Hematopoietic multipotent progenitor cell treated with erythropoietin and hydrocortisone succinate and interleukin-3 and kit ligand, for 4 days (in vitro differentiated cells): ENCODE measurements at regions not wholly inside any gene's neighbourhood (a gene's known extent, or its start where the extent isn't known, plus 50 kb on each side); places are given as distances from the start of the nearest gene placed in this dataset.
A peak's percentile ranks its signal among the peaks of the same experiment; 100 is the strongest.
"Not testable (repeated sequence)": the region's sequence is repeated elsewhere in the genome, so short reads cannot be mapped to it uniquely, and the experiment has no call there.

Experiments
- DNase-seq: peaks from one replicate; pipeline ENCODE4 v3.0.0-alpha.2; 2015

DNA sequence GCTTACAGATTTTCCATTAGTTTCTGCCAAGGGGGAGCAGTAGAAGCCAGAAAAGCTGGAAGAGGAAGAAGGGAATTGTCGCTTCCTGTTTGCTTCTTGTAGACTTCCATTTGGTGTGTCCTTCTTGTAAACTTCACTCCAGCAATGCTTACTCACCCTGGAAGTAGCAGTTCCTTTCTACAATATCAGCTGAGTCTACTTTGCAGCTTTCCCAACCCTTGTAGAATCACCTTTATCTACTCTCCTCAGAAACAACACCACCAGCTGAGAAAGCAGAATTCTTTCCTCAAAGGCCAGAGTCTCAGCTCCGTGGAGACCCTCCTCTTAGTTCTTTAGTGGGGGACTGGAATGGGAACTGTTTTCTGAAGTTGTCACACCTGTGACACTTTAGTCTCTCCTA, 1136.7 kb upstream of the TMPRSS15 start:
- no peak for DNase-seq

DNA sequence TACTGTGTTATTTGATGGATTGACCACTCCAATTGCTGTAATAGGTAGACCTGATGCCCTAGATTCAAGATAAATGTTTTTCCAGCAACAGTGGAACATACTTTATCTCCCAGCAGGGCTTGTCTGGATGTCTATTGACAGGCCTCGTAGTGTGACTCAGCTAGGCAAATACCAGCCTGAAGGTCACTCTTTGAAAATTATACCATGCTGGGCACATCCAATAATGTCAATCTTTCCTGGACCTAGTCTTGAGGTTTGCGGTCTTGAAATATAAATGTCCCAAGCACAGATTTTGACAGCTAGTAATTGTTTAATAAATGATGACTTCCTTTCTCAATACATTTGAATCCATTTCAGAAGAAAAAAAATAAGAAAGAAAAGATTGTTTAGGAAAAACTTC, 1138.0 kb upstream of the TMPRSS15 start:
- no peak for DNase-seq

DNA sequence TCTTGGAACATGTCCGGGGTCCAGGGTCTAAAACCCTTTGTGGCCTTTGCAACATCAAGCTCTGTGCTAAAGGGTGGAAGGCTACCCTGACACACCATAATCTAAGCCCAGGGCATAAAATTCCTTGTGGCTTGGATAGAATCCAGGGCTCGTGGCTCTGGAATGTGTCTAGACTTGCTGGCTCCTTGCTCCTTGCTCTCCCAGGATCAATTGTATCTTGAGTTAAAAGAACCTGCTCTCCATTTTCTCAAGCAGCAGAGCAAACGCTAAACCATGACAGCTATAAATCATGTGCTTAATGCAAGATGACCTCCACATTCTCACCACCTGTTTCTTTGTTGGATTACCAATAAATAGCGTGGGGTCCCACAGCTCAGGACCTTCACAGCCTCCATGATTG, 1140.9 kb upstream of the TMPRSS15 start:
- DNase-seq, result not testable (repeated sequence)

DNA sequence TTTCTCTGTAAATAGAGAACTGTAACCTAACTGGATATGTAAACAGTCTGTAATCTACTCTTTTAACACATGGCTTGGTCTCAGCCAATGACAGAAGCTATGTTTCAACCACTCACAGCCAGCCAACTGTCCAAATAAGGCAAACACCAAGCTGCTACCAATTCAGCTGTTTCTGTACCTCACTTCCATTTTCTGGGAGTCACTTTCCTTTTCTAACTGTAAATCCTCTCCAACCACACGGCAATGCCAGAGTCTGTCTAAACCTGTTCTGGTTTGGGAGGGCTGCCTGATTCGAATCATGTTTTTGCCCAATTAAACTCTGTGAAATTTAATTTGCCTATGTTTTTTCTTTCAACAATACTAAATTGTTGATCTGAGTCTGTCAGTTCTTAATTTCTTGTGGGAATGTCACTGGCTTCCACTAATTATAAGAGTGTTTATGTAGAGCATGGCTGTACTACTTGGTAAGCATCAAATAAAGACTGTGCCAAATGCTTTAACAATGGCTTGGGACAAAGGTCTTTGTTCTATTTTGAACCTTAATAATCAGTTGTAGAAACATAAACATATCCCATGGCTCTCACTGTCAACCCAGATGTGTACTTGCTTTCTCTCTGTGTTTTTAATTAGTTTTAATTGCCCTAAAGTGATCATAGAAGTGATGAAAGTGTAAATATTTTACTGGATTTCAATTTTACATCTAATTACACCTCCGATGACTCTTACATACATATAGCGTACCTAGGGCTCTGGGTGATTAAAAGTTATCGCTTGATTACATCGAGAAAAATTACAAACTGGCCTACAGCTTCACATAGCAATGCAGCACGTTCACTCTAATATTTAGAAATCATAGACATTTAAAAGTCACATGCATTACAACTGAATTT, 1144.6 kb upstream of the TMPRSS15 start:
- no peak for DNase-seq

DNA sequence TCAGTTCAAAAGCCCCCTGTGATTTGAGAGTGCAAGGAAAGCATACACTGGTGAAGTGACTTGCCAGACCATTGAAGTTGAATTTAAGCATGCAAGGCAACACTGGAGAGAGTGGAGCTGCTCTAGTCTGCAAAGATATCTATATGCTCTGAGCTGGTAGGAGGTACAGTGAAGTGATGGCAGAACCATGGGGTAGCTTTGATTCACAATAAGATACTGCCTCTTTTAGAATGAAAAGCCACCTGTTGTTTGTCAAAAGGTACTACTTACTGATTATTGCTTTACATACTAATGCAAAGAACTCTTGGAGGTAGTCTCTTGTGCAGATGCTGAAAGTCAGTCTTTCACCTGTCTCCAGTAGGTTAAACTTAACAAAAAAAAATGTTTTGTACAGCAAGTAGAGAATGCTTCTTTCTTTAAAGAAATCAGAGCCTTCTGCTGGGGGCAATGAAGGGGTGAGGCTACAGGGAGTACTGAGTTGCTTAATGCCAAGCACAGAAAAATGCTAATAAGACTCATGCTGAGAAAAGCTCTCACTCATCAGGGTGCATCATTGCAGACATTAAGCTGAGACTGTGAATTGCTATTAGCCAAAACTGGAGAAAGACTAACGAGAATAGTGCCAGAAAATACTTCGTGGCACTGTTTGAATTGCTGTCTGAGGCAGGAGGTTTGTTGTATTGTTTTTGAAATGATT, 1150.5 kb upstream of the TMPRSS15 start:
- DNase-seq, result no peak

DNA sequence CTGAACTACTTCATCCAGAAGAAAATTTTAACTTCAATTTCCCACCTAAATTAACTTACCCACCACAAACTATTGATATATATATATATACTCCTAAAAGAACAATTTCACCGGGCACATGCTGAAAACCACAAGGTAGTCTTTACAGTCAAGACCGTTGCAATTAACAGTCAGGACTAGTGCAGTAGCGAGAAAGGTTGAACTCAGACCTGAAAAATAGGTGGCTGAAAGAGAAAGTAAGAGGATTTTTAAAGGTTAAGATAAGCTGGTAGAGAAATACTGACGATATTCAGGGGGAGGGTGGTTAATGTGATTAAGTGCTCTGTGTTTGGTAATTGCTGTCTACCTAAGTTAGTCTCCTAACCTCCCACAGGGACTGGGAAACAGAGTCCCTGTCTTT, 1153.5 kb upstream of the TMPRSS15 start:
- no peak for DNase-seq

DNA sequence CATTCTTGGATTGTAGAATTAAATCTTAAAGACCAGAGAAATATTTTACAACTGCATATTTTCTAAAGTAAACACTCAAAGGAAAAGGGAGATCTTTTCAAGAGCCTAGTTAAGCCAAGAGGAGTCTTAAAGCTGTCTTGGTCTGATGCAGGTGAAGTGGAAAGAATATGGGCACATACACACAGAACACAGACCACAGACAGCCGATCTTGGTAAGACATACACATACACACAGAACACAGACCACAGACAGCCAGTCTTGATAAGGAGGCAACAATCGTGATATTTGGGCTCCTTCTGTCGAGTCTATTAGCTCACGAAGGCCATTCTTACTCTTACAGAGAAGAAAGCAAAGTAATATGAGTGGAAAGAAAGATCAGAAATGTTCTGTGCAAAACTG, 1153.9 kb upstream of the TMPRSS15 start:
- peak; percentile 7 for DNase-seq

DNA sequence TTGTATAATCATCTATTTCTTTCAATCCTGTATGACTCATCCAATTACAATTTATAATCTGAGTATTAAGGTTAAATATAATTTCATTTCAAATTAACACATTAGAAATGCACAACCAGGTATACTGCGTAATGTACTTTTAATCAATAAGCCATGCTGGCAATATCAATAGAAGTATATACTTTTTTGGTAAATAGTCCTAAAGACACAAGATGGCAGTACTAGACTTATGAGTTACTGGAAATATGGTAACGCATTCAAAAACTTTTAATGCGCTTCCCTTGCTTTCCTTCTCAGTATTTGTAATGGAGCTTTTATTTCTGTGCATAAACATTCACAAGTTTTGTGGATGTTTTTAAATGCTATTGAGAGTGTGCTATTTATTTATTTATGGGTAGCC, 1162.0 kb upstream of the TMPRSS15 start:
- DNase-seq, result peak; percentile 28

DNA sequence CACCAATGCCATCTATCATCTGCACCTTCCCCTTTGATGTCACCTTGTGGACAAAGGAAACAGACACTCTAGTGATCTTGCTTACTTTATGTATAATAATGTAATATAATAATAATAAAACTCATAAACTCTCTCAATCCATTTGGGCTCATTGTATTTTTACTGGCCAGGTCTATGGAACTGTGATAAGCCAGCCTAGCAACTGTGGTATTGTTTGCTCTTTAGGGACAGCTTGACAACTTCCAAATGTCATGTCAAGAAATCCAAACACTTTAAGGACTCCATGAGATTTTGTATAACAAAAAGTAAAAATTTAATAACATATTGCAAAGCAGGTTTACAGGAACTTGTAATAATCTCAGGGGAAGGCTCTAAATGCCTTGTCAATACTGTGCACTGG, 1163.4 kb upstream of the TMPRSS15 start:
- no peak for DNase-seq

DNA sequence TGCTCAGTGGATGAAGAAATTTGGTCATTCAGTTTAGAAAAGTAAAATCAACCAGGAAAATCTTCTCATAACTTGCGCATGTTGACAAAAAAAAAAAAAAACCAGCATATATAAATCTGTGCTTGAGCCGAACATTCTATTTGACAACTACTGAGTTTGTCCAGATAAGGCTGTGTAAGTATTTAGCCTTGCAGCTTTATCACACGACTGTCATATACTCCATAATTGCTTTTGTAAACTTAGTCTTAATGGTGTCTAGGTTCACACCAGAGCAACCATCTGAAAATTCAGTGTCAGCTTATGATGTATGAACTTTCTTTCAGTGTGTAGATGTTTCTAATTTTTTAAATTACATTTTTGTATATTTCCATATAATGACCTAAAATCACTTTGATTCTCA, 1173.8 kb upstream of the TMPRSS15 start:
- DNase-seq, result no peak

DNA sequence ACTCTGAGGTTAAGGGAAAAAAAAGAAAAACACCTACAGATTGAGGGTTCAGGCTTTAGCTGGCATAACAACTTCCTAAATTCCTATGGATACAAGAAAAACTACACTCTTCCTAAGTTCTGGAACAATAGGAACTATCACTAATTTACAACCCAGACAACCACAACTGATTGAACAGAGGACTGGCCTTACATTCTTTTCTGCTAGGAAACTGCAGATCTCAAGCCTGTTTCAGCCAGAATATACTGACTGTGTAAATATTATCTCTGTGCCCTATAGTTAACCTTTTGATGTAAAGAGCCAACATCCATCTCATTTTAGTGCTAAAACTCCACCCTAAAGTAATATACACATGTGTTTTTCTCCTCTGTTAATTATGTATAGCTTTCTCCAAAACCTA, 1186.5 kb upstream of the TMPRSS15 start:
- no peak for DNase-seq

DNA sequence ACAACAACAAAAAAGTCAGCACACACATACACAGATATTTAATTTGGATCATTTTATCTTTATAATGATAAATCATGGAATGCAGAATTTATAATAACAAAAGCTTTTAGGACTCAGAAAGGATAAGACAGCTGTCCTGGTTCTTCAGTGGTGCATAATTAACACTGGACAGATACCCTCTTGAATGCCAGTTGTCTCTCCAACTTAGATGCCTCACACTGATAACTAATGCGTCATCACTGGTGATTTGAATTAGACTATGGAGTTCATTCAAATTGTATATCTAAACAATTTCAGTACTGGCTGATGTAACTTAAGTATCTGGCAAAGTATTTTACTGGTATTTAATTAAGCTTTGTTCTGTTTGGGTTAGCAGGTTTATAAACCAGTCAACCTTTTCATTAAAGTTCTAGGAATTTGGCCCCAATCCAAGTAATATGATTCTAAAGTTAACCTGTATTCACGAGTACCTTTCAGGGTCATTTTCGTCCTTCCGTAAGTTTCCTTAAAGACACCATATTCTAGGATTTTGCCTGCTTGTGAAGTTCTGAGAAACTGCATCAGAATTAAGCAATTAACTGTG, 1199.5 kb upstream of the TMPRSS15 start:
- DNase-seq, result no peak

DNA sequence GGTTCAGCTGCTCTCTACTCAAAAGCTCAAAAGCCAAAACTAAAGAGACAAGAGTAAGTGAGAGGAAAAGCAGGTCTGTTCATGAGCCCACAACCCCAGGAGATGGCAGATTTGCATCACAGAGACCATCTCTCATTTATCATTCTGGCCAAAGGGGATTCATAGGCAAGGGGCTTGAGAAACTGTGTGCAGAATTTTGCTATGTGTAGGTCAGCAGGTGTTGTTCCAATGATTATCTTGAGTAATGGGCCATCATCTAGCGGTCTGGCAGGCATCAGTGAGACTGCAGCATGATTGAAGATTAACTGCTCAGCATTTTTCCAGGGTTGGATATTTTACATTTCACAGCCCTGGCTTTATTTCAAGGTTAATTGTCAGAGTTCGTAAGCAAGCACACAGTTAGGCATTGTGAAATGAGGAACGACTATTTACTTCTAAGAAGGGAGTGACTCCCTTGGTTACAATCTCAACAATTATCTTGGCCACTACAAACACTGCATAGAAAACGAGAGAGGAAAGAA, 1204.6 kb upstream of the TMPRSS15 start:
- DNase-seq, result peak; percentile 89

DNA sequence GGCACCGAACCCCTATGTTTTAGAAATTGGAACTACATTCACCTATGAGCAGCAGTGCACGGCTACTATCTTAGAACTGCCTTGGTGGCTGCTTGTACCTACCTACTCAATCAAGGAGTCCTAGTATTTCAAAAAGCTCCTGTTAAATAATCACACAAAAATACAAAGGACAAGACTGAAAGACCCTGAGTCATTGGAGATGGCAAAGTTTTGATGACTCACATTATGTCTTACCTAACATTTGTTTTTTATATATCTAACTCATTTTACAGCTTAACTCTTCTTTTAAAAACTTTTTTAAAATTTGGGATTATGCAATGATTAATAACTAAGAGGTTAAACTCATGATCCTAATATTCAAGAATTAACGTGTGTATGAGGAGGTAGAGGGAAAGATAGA, 1206.0 kb upstream of the TMPRSS15 start:
- peak; percentile 25 for DNase-seq

DNA sequence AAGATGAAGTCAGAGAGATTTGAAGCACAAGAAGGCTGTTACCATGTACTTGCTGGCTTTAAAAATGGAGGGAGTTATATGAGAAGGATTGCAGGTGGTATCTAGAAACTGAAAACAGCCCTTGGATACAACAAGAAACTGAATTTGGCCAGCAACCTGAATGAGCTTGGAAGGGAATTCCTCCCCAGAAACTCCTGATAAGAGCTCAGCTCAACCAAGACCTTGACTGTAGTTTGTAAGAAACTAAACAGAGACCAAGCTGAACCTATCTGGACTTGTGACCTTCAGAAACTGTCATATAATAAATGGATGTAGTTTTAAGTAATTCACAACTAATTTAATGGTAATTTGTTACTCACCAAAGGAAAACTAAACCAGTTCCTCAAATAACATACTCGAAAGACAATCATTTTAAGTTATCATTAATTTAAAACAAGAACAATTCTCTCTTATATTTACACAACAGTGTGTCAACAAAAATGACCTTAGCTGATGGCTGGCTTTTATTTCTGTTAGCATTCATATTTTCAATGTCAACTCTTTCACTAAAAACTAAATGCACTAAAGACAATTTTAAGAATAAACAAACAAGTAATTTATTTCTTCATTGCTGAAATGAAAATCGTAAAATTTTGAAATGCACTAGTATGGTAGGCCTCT, 1218.4 kb upstream of the TMPRSS15 start:
- DNase-seq, result no peak

DNA sequence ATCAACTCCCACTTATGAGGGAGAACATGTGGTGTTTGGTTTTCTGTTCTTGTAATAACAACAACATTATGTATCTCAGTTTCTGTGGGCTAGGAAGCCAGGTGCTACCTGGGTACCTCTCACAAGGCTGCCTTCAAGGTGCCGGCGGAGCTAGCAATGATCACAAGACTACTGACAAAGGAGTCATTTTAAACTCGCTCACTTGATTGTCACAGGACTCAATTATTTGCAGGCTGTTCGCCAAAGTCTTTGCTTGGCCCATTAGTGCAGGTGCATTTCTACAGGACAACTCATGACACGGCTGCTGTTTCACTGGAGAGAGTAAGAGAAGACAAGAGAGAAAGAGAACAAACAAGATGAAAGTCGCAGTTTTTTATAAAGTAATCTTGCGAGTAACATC, 1237.4 kb upstream of the TMPRSS15 start:
- no peak for DNase-seq

DNA sequence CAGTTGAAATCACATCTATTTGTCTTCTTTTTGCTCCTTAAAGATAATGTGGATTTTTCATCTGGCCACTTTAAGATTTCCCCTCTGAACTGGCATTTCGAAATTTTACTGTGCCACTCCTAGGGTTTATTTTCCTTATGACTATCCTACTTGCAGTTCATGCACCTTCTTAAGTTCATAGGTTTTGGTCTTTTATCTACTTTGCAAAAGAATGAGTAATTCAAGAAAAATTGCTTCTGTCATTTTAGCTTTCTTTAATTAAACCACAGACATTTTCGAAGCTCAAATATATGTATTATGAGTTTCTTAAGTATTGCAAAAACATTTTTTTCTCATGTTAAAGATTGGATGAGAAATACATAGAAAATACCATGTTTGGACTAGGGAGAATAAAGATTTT, 1244.8 kb upstream of the TMPRSS15 start:
- DNase-seq, result no peak

DNA sequence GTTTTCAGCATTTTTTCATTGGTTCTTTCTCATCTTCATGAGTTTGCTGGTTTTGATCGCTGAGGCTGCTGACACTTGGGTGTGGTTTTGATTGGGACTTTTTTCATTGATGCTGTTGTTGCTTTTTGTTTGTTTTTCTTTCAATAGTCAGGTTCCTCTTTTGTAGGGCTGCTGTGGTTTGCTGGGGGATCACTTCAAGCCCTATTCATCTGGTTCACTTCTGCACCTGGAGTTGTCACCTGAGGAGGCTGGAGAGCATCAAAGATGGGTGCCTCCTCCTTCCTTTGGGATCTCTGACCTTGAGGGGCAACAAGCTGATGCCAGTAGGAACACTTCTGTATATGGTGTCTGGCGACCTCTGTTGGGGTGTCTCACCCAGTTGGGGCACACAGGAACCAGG, 1279.9 kb upstream of the TMPRSS15 start:
- DNase-seq, result no peak

DNA sequence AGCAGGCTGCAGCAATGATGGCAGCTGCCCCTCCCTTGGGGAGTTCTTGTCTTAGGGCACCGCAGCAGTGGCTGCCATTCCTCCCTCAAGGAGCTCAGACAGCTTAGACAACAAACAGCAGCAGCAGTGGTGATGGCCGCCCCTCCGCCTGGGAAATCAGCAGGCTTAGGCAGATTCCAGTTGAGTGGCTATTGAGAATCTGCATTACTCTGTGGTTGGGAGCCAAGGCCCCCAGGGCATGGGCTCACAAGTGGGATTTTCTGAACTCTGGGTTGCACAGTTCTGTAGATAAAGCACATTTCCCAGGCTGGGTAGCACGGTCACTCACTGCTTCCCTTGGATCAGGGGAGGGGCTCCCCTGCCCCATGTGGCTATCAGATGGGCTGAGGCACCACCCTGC, 1280.7 kb upstream of the TMPRSS15 start:
- no peak for DNase-seq

DNA sequence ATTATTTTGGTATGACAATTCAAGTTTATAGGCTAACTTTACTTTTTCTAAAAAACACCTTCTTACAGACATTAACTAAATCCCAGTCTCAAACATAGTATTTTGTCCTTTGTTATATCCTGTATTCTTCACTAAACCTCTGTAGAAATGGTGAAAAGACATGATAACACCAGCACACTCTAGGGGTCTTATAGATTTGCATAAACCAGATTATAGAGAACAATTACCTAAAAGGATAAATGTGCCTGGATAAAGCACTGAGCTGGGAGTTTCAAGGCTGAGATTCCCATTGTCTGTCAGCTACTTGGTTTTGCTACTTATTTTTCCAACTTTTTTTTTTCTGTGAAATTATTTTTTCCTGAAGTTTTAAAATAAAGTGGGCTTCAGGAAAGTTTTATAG, 1288.6 kb upstream of the TMPRSS15 start:
- DNase-seq, result no peak

DNA sequence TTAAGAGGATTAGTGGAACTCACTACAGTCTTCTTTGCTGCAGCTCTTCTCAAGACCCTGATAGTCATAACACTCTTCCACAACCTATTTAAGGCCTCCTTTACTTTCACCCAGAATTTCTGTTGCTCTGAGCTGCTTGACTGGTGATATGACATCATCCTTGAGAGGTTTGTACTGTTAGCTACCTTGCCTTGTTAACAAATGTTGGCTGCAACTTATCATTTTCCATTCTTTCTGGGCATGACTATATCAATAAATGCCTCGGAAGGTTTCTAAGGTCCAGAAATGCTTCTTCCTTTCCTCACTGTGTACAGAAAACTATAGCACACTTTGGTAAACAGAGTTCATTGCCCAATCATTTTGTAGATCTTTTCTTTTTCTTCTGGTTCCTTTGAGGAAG, 1292.2 kb upstream of the TMPRSS15 start:
- no peak for DNase-seq

DNA sequence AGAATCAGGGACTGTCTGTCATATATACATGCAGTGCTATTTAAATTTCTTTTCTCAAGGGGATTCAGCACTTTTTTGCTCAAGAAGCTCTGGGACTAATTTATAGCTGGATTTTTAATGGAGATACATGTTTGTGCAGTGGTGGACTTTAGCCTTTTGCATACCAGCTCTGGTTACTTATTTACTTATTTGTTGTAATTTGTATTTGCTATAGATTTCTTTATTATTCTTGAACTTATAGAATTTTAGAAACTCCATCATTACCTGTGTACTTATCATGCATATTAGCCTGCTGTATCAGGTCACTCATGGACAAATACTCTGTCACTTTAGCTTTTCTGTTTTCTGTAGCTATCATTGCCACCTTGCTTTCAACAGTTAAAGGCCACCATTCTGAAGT, 1296.9 kb upstream of the TMPRSS15 start:
- no peak for DNase-seq

DNA sequence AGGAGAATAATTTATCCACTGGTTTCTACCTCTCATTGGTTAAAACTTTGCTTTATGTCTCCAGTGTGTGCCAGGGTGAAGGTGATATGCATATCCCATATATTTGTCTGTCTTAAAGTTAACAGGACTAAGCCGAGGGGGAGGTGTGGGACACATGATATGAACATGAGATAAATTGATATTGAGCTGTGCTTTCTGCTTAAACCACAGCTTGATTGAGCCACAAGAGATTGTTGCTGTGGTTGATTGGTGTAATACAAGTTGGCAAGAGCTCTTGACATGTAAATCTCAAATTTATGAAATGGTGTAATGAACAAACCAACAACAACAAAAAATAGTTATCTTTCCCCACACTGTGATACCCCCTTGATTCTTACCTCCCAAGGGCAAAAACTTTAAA, 1295.5 kb upstream of the NCAM2 start:
- DNase-seq, result peak; percentile 58
